ENCODE measurements at regions not wholly inside any gene's neighbourhood (a gene's known extent, or its start where the extent isn't known, plus 50 kb on each side); places are given as distances from the start of the nearest gene placed in this dataset.

- Mint-ChIP-seq H3K27ac (no peak overlapping the region), H3K4me3 (no peak overlapping the region), H3K4me1 (ENCODE audit: low read depth) (no peaks in the 10 kb centered on the region), H3K36me3 (ENCODE audit: low read depth) (no peaks in the 10 kb centered on the region), H3K9me3 (peaks cover 9% of the 10 kb centered on the region), H3K27me3 (no peaks in the 10 kb centered on the region)
- intact Hi-C loops (cut with DNase I, micrococcal nuclease), result no loop called here
- no peak for ATAC-seq (ENCODE audit: poor library complexity)
- Histone ChIP-seq H3K4me3 (ENCODE audit: low read length) (no peak overlapping the region), H3K9me3 (ENCODE audit: control insufficient read depth in 1 of 2, insufficient read depth in 1 of 2, low read length in 2 of 2) (peaks cover 0 to 4% of the 10 kb centered on the region in 2 experiments), H3K4me1 (ENCODE audit: insufficient read depth, low read length) (no peaks in the 10 kb centered on the region), H3K36me3 (ENCODE audit: insufficient read depth, low read length) (no peaks in the 10 kb centered on the region), H3K27me3 (ENCODE audit: control insufficient read depth in 1 of 2, insufficient read depth in 2 of 2, low read length in 2 of 2) (no peaks in the 10 kb centered on the region), H3K27ac (ENCODE audit: low read depth in 1 of 2, low read length in 2 of 2) (no peak overlapping the region)
- CTCF ChIA-PET, result no interaction called here
- POLR2A ChIA-PET, result no interaction called here
- peak in 1 of 14 experiments; percentile 2 for DNase-seq
- TF ChIP-seq CTCF (IDR thresholded peaks at IDR 0.05), result no peak
Observed at GRCh38 chr4:28686618-28687017, 1826.0 kb downstream of the STIM2 start.

- ATAC-seq (ENCODE audit: poor library complexity) (no peak), DNase-seq (no peak)
- Mint-ChIP-seq H3K9me3 (peaks cover 5% of the 10 kb centered on the region), H3K36me3 (ENCODE audit: low read depth) (no peaks in the 10 kb centered on the region), H3K4me3 (no peak overlapping the region), H3K4me1 (ENCODE audit: low read depth) (no peaks in the 10 kb centered on the region), H3K27ac (no peak overlapping the region), H3K27me3 (no peaks in the 10 kb centered on the region)
- Histone ChIP-seq H3K27me3 (ENCODE audit: control insufficient read depth in 1 of 2, insufficient read depth in 2 of 2, low read length in 2 of 2) (no peaks in the 10 kb centered on the region), H3K36me3 (ENCODE audit: insufficient read depth, low read length) (no peaks in the 10 kb centered on the region), H3K4me3 (ENCODE audit: low read length) (no peak overlapping the region), H3K27ac (ENCODE audit: low read depth in 1 of 2, low read length in 2 of 2) (no peak overlapping the region), H3K4me1 (ENCODE audit: insufficient read depth, low read length) (no peaks in the 10 kb centered on the region), H3K9me3 (ENCODE audit: control insufficient read depth in 1 of 2, insufficient read depth in 1 of 2, low read length in 2 of 2) (peaks cover under 1 to 4% of the 10 kb centered on the region in 2 experiments)
- ChIA-PET CTCF (no interaction called here), POLR2A (no interaction called here)
- TF ChIP-seq CTCF (IDR thresholded peaks at IDR 0.05), result no peak
- intact Hi-C loops (cut with DNase I, micrococcal nuclease), result no loop called here
Observed at GRCh38 chr4:28690890-28691289, 1830.2 kb downstream of the STIM2 start.

GRCh38 chr4:28702571-28702970 is 1841.9 kb downstream of the STIM2 start:
- H3K4me1 Mint-ChIP-seq (ENCODE audit: low read depth), result no peaks in the 10 kb centered on the region
- no peak overlapping the region for H3K27ac Mint-ChIP-seq
- ATAC-seq (ENCODE audit: poor library complexity) (no peak), DNase-seq (no peak)
- H3K9me3 Mint-ChIP-seq, result peaks cover 7% of the 10 kb centered on the region
- H3K27me3 Mint-ChIP-seq, result no peaks in the 10 kb centered on the region
- no peaks in the 10 kb centered on the region for H3K36me3 Mint-ChIP-seq (ENCODE audit: low read depth)
- intact Hi-C loops (cut with DNase I, micrococcal nuclease), result no loop called here
- Histone ChIP-seq H3K9me3 (ENCODE audit: control insufficient read depth in 1 of 2, insufficient read depth in 1 of 2, low read length in 2 of 2) (peaks cover 0 to 11% of the 10 kb centered on the region in 2 experiments), H3K4me3 (ENCODE audit: low read length) (no peak overlapping the region), H3K36me3 (ENCODE audit: insufficient read depth, low read length) (no peaks in the 10 kb centered on the region), H3K27ac (ENCODE audit: low read depth in 1 of 2, low read length in 2 of 2) (no peak overlapping the region), H3K4me1 (ENCODE audit: insufficient read depth, low read length) (no peaks in the 10 kb centered on the region), H3K27me3 (ENCODE audit: control insufficient read depth in 1 of 2, insufficient read depth in 2 of 2, low read length in 2 of 2) (no peaks in the 10 kb centered on the region)
- ChIA-PET CTCF (no interaction called here), POLR2A (no interaction called here)
- TF ChIP-seq CTCF (IDR thresholded peaks at IDR 0.05), result no peak
- H3K4me3 Mint-ChIP-seq, result no peak overlapping the region

Data from CD4-positive, alpha-beta T cell (primary cell).